ENCODE measurements at regions not wholly inside any gene's neighbourhood (a gene's known extent, or its start where the extent isn't known, plus 50 kb on each side); places are given as distances from the start of the nearest gene placed in this dataset.

- H3K9me3 Mint-ChIP-seq = peaks cover 0 to 3% (median 1%) of the 10 kb centered on the region in 7 donors
- no peak overlapping the region for H3K4me3 Mint-ChIP-seq
- no peaks in the 10 kb centered on the region for H3K27me3 Mint-ChIP-seq
- DNase-seq = no peak
- no peaks in the 10 kb centered on the region for H3K4me1 Mint-ChIP-seq
- H3K36me3 Mint-ChIP-seq = no peaks in the 10 kb centered on the region
- no peak overlapping the region for H3K27ac Mint-ChIP-seq
- ATAC-seq (ENCODE audit: low read depth in 2 of 2) = no peak
These were observed 454.3 kb upstream of the KIRREL3 start for GRCh38 chr11:127454856-127455255.

DNA sequence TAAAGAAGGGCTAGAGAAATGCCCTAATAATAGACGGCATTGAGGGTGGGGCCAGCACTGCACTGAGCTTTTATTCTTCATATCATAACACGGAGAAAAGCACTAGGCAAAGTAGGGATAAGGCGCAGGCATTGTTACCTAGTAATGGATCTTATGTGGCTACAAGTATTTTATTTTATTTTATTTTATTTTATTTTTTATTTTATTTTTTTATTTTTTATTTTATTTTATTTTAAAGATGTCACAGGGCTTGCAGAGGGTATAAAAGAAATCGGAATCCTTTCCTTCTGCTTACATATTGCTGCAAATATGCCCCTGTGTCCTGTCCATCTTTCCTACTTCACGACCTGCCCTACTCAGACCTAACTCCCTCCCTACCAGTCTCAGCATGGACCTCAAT, 452.0 kb upstream of the KIRREL3 start:
- Mint-ChIP-seq H3K36me3 (no peaks in the 10 kb centered on the region), H3K9me3 (peaks cover 0 to 3% (median 1%) of the 10 kb centered on the region in 7 donors), H3K4me1 (no peaks in the 10 kb centered on the region), H3K27me3 (no peaks in the 10 kb centered on the region), H3K27ac (no peak overlapping the region), H3K4me3 (no peak overlapping the region)
- no peak for DNase-seq
- ATAC-seq (ENCODE audit: low read depth in 2 of 2) = no peak

DNA sequence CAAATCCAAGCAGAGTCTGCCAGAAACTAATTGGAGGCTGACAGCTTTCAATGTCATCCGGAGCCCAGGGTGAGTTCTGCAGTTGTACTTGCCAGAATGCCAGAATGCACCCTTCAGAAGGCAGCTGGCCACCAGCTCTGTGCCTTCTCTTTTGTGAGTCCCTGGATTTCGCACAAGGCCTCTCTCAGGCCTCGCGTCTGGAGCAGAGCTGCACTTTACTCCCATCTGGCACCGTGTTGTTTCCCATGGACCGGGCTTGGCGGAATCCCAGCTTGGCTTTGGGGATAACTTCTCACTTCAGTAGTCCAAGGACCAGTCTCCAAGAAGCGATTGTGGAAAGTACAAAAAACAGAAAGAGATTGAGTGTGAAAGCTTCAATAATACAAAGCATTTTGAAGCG, 451.3 kb upstream of the KIRREL3 start:
- Mint-ChIP-seq H3K27ac (no peak overlapping the region), H3K9me3 (peaks cover 0 to 3% (median under 1%) of the 10 kb centered on the region in 7 donors), H3K36me3 (no peaks in the 10 kb centered on the region), H3K27me3 (no peaks in the 10 kb centered on the region), H3K4me1 (no peaks in the 10 kb centered on the region), H3K4me3 (no peak overlapping the region)
- DNase-seq (no peak), ATAC-seq (ENCODE audit: low read depth in 2 of 2) (no peak)

DNA sequence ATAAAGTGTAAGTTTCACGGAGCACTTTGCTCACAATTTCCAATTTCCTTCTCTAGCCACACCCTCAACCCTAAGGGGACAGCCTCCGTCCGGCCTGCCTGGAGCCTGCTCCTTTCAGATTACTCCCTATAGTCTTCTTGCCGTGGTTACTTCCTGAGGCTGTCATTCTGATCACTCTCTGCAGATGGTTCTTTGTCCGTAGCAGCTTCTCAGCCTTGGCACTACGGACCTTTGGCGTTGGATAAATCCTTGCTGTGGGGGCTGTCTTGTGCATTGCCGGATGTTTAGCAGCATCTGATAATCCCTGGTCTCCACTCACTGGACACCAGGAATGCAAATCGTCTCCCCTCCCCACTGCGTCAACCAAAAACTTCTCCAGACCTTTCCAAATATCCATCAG, 447.5 kb upstream of the KIRREL3 start:
- H3K9me3 Mint-ChIP-seq = peaks cover 0 to 4% (median 2%) of the 10 kb centered on the region in 7 donors
- H3K27ac Mint-ChIP-seq = no peak overlapping the region
- H3K4me3 Mint-ChIP-seq = no peak overlapping the region
- ATAC-seq (ENCODE audit: low read depth in 2 of 2) = no peak
- no peak for DNase-seq
- H3K36me3 Mint-ChIP-seq = no peaks in the 10 kb centered on the region
- H3K27me3 Mint-ChIP-seq = no peaks in the 10 kb centered on the region
- H3K4me1 Mint-ChIP-seq = no peaks in the 10 kb centered on the region

GRCh38 chr11:127445476-127445875, 444.9 kb upstream of the KIRREL3 start:
- Mint-ChIP-seq H3K36me3 (no peaks in the 10 kb centered on the region), H3K27me3 (no peaks in the 10 kb centered on the region)

DNA sequence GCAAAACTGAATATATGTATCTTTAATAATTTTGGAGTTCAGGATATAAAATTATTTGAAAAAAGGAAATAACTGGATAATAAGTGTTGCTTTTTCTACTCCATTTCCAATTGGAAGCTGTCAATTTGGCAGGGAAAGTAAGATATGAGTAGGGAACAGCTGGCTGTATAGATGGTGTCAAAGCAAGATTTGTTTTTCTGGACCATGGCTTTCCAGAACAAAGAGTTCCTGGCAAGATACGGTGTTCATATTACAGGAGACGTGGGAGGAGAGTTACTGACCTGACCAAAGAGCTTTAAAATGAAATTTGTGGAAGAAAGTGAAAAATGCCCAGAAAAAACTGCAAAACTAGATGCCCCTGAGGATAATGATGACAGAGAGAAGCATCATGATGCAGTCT, 442.7 kb upstream of the KIRREL3 start:
- no peaks in the 10 kb centered on the region for H3K4me1 Mint-ChIP-seq
- no peak overlapping the region for H3K4me3 Mint-ChIP-seq

More at GRCh38 chr11:127445476-127445875, 444.9 kb upstream of the KIRREL3 start:
- ATAC-seq (ENCODE audit: low read depth in 2 of 2) = no peak
- no peak for DNase-seq
- H3K9me3 Mint-ChIP-seq = peaks cover 0 to 4% (median 2%) of the 10 kb centered on the region in 7 donors
- no peak overlapping the region for H3K27ac Mint-ChIP-seq
- no peaks in the 10 kb centered on the region for H3K4me1 Mint-ChIP-seq
- no peak overlapping the region for H3K4me3 Mint-ChIP-seq

GRCh38 chr11:127440616-127441015, 440.0 kb upstream of the KIRREL3 start:
- no peaks in the 10 kb centered on the region for H3K4me1 Mint-ChIP-seq
- H3K4me3 Mint-ChIP-seq = no peak overlapping the region
- H3K27me3 Mint-ChIP-seq = no peaks in the 10 kb centered on the region
- H3K36me3 Mint-ChIP-seq = no peaks in the 10 kb centered on the region
- no peak overlapping the region for H3K27ac Mint-ChIP-seq
- peaks cover 0 to 7% (median 3%) of the 10 kb centered on the region in 7 donors for H3K9me3 Mint-ChIP-seq
- DNase-seq (no peak), ATAC-seq (ENCODE audit: low read depth in 2 of 2) (no peak)

More for the DNA sequence above, 442.7 kb upstream of the KIRREL3 start:
- peaks cover 0 to 10% (median 3%) of the 10 kb centered on the region in 7 donors for H3K9me3 Mint-ChIP-seq
- H3K27me3 Mint-ChIP-seq = no peaks in the 10 kb centered on the region
- DNase-seq = no peak
- ATAC-seq (ENCODE audit: low read depth in 2 of 2) = no peak
- H3K36me3 Mint-ChIP-seq = no peaks in the 10 kb centered on the region
- H3K27ac Mint-ChIP-seq = peak overlapping the region in 1 of 6 donors; percentile 24

GRCh38 chr11:127425281-127425680, 424.7 kb upstream of the KIRREL3 start:
- H3K36me3 Mint-ChIP-seq = no peaks in the 10 kb centered on the region
- H3K4me1 Mint-ChIP-seq = no peaks in the 10 kb centered on the region
- no peak for DNase-seq
- H3K27ac Mint-ChIP-seq = no peak overlapping the region
- H3K4me3 Mint-ChIP-seq = no peak overlapping the region
- no peak for ATAC-seq (ENCODE audit: low read depth in 2 of 2)
- no peaks in the 10 kb centered on the region for H3K9me3 Mint-ChIP-seq
- no peaks in the 10 kb centered on the region for H3K27me3 Mint-ChIP-seq

DNA sequence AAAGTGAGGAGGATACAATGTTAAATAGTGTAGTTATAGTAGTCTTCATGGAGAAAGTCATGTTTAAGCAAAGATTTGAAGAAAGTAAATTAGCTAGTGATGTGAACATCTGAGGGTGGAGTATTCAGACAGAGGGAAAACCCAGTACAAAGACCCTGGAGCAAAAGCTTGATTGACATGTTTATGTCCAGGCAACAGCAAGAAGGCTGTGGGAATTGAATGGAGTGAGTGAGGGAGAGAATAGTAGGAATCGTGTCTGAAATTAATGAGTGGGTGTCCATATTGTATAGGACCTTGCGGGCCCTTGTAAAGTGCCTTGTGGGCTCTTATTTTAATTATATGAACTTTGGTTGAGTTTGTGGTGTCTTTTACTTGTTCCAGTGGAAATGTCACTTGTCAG, 424.1 kb upstream of the KIRREL3 start:
- Mint-ChIP-seq H3K9me3 (no peaks in the 10 kb centered on the region), H3K27ac (no peak overlapping the region), H3K36me3 (no peaks in the 10 kb centered on the region), H3K27me3 (no peaks in the 10 kb centered on the region), H3K4me3 (no peak overlapping the region), H3K4me1 (no peaks in the 10 kb centered on the region)
- DNase-seq (no peak), ATAC-seq (ENCODE audit: low read depth in 2 of 2) (no peak)

- no peaks in the 10 kb centered on the region for H3K36me3 Mint-ChIP-seq
- no peak overlapping the region for H3K27ac Mint-ChIP-seq
- no peak overlapping the region for H3K4me3 Mint-ChIP-seq
- H3K4me1 Mint-ChIP-seq = no peaks in the 10 kb centered on the region
- peaks cover 0 to 5% (median 2%) of the 10 kb centered on the region in 7 donors for H3K9me3 Mint-ChIP-seq
- H3K27me3 Mint-ChIP-seq = no peaks in the 10 kb centered on the region
- ATAC-seq (ENCODE audit: low read depth in 2 of 2) = no peak
- DNase-seq = no peak
These were observed 419.6 kb upstream of the KIRREL3 start for GRCh38 chr11:127420139-127420538.

- Mint-ChIP-seq H3K9me3 (peaks cover 2 to 29% (median 12%) of the 10 kb centered on the region in 7 donors), H3K4me3 (no peak overlapping the region), H3K27ac (no peak overlapping the region), H3K36me3 (peaks cover 5 to 10% of the 10 kb centered on the region in 2 donors), H3K4me1 (no peaks in the 10 kb centered on the region), H3K27me3 (no peaks in the 10 kb centered on the region)
- DNase-seq (no peak), ATAC-seq (ENCODE audit: low read depth in 2 of 2) (no peak)
These were observed 412.3 kb upstream of the KIRREL3 start for GRCh38 chr11:127412722-127413380.

GRCh38 chr11:127412234-127412633, 411.7 kb upstream of the KIRREL3 start:
- DNase-seq (no peak), ATAC-seq (ENCODE audit: low read depth in 2 of 2) (no peak)
- H3K27ac Mint-ChIP-seq = no peak overlapping the region
- H3K4me1 Mint-ChIP-seq = no peaks in the 10 kb centered on the region
- H3K4me3 Mint-ChIP-seq = no peak overlapping the region
- peaks cover 5 to 10% of the 10 kb centered on the region in 2 donors for H3K36me3 Mint-ChIP-seq
- no peaks in the 10 kb centered on the region for H3K27me3 Mint-ChIP-seq
- H3K9me3 Mint-ChIP-seq = peaks cover 2 to 29% (median 12%) of the 10 kb centered on the region in 7 donors

DNA sequence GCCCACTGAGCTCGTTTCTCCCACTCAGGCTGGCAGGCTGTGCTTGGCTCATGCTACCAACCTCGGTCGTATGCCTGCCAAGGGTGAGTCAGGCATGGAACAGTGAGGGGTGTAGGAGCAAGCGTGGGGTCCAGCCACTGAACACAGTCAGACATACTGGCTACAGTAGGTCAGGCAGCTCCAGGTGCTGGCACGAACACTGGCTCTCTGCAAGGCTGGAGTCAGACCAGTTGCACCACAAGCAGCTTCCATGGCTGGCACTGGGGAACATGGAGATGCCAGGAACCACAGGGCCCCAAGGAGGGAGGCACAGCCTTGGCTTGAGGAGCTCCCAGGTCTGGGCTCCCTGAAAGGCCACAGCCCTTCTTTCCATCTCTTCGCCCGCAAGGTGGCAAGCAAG, 410.7 kb upstream of the KIRREL3 start:
- Mint-ChIP-seq H3K27me3 (no peaks in the 10 kb centered on the region), H3K9me3 (peaks cover 2 to 29% (median 12%) of the 10 kb centered on the region in 7 donors), H3K27ac (no peak overlapping the region), H3K4me1 (no peaks in the 10 kb centered on the region), H3K4me3 (no peak overlapping the region), H3K36me3 (peaks cover 5 to 10% of the 10 kb centered on the region in 2 donors)
- ATAC-seq (ENCODE audit: low read depth in 2 of 2) (no peak), DNase-seq (no peak)

DNA sequence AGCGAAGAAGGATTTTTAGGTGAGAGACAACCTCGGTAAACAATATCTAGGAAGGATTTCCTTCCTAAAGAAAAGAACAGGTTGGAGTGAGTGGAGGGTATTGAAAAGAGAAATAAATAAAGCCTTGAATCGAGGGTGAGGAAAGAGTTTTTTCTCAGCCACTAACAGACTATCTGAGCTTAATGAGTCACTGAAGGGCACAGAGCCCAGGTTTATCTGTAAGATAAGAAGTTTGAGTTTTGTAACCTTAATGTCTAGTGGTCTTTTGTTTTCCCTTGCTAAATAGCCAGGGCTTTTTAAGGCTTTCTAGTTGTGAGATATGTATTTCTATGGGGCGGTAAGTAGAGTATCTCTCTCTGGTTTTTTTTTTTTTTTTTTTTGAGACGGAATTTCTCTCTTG, 394.5 kb upstream of the KIRREL3 start:
- DNase-seq (no peak), ATAC-seq (ENCODE audit: low read depth in 2 of 2) (no peak)
- peaks cover 0 to 21% (median 4%) of the 10 kb centered on the region in 7 donors for H3K9me3 Mint-ChIP-seq
- no peaks in the 10 kb centered on the region for H3K36me3 Mint-ChIP-seq
- H3K4me3 Mint-ChIP-seq = no peak overlapping the region
- H3K4me1 Mint-ChIP-seq = no peaks in the 10 kb centered on the region
- H3K27ac Mint-ChIP-seq = no peak overlapping the region
- no peaks in the 10 kb centered on the region for H3K27me3 Mint-ChIP-seq

All from naive B cell (primary cell).